ENCODE measurements at regions not wholly inside any gene's neighbourhood (a gene's known extent, or its start where the extent isn't known, plus 50 kb on each side); places are given as distances from the start of the nearest gene placed in this dataset.

DNA sequence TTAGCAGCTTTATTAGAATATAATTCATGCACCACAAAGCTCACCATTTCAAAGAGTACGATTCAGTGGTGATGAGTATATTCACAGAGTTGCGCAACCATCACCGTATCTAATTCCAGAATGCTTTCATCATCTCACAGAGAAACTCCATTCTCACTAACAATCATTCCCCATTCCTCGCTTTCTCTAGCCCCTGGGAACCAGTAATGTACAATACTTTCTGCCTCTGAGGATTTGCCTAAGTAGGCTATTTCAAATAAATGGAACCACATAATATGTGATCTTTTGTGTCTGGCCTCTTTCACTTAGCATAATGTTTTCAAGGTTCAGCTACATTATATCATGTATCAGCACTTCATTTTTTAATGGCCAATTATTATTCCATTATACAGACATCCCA, 145.1 kb upstream of the ADAMTS16 start:
- no peak for ATAC-seq (ENCODE audit: insufficient number of reproducible peaks, low FRiP score, low read depth)
- H3K27ac ChIP-seq: no peak overlapping the region

DNA sequence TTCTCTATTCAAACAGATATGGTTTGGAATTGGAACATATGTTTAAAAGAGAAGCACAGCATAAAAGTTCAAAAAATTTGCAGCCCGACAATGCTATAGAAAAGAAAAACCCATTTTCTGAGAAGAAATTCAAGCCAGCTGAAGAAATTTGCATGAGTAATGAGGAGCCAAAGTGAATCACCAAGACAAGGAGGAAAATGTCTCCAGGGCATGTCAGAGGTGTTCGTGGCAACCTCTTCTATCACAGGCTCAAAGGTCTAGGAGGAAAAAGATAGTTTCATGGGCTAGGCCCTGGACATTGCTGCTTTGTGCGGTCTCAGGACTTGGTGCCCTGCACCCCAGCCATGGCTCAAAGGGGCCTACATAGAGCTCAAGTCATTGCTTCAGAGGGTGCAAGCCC, 134.8 kb upstream of the ADAMTS16 start:
- H3K9me3 ChIP-seq: no peaks in the 10 kb centered on the region
- H3K4me3 ChIP-seq: no peak overlapping the region
- TF ChIP-seq, protein P1, sequence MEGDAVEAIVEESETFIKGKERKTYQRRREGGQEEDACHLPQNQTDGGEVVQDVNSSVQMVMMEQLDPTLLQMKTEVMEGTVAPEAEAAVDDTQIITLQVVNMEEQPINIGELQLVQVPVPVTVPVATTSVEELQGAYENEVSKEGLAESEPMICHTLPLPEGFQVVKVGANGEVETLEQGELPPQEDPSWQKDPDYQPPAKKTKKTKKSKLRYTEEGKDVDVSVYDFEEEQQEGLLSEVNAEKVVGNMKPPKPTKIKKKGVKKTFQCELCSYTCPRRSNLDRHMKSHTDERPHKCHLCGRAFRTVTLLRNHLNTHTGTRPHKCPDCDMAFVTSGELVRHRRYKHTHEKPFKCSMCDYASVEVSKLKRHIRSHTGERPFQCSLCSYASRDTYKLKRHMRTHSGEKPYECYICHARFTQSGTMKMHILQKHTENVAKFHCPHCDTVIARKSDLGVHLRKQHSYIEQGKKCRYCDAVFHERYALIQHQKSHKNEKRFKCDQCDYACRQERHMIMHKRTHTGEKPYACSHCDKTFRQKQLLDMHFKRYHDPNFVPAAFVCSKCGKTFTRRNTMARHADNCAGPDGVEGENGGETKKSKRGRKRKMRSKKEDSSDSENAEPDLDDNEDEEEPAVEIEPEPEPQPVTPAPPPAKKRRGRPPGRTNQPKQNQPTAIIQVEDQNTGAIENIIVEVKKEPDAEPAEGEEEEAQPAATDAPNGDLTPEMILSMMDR (IDR thresholded peaks at IDR 0.05): no peak
- H3K36me3 ChIP-seq: no peaks in the 10 kb centered on the region
- ATAC-seq (ENCODE audit: insufficient number of reproducible peaks, low FRiP score, low read depth) (no peak), DNase-seq (ENCODE audit: low spot score) (no peak)
- H3K27me3 ChIP-seq (replicated peaks; ENCODE audit: insufficient read depth): no peaks in the 10 kb centered on the region
- H3K4me1 ChIP-seq (ENCODE audit: control insufficient read depth in 1 of 2, low read depth in 2 of 2): no peaks in the 10 kb centered on the region
- H3K27ac ChIP-seq: no peak overlapping the region

More for the DNA sequence above, 145.1 kb upstream of the ADAMTS16 start:
- TF ChIP-seq, protein P1 (IDR thresholded peaks at IDR 0.05): no peak
- Histone ChIP-seq H3K27me3 (replicated peaks; ENCODE audit: insufficient read depth) (no peaks in the 10 kb centered on the region), H3K9me3 (no peaks in the 10 kb centered on the region), H3K36me3 (no peaks in the 10 kb centered on the region), H3K4me1 (ENCODE audit: control insufficient read depth in 1 of 2, low read depth in 2 of 2) (no peaks in the 10 kb centered on the region), H3K4me3 (no peak overlapping the region)
- DNase-seq (ENCODE audit: low spot score): no peak

DNA sequence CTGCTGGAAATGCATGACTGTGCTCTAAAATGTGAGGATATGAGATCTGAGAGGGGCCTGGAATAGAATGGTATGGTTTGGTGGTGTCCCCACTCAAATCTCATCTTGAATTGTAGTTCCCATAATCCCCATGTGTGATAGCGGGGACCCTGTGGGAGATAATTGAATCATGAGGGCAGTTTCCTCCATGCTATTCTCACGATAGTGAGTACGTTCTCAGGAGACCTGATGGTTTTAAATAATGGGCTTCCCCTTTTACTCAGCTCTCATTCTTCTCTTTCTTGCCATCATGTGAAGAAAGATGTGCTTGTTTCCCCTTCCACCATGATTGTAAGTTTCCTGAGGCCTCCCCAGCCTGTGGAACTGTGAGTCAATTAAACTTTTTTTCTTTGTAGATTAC, 133.6 kb upstream of the ADAMTS16 start:
- Histone ChIP-seq H3K36me3 (no peaks in the 10 kb centered on the region), H3K27ac (no peak overlapping the region), H3K9me3 (no peaks in the 10 kb centered on the region), H3K27me3 (replicated peaks; ENCODE audit: insufficient read depth) (no peaks in the 10 kb centered on the region), H3K4me3 (no peak overlapping the region), H3K4me1 (ENCODE audit: control insufficient read depth in 1 of 2, low read depth in 2 of 2) (no peaks in the 10 kb centered on the region)
- TF ChIP-seq, protein P1 (IDR thresholded peaks at IDR 0.05): no peak
- DNase-seq (ENCODE audit: low spot score) (no peak), ATAC-seq (ENCODE audit: insufficient number of reproducible peaks, low FRiP score, low read depth) (no peak)

DNA sequence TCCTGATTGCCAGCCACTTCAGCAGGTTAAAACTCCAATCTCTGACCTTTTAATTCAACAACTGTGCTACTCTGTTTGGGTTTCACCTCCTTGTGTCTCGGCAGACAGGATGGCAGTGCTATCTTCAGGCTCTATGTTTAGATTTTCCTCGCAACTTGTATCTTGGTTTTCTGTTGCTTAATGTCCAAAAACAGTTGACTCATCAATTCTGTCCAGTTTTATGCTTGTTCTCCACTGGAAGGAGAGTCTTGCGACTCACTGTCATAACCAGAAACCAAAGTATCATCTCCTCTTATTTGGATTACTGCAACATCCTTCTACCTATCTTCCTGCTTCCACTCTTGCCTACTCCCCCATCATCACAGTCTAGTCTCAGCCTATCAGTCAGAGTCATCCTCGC, 130.9 kb upstream of the ADAMTS16 start:
- Histone ChIP-seq H3K27ac (no peak overlapping the region), H3K4me1 (ENCODE audit: control insufficient read depth in 1 of 2, low read depth in 2 of 2) (no peaks in the 10 kb centered on the region), H3K36me3 (no peaks in the 10 kb centered on the region), H3K27me3 (replicated peaks; ENCODE audit: insufficient read depth) (no peaks in the 10 kb centered on the region), H3K9me3 (no peaks in the 10 kb centered on the region), H3K4me3 (no peak overlapping the region)
- TF ChIP-seq, protein P1 (IDR thresholded peaks at IDR 0.05): no peak
- DNase-seq (ENCODE audit: low spot score) (no peak), ATAC-seq (ENCODE audit: insufficient number of reproducible peaks, low FRiP score, low read depth) (no peak)

DNA sequence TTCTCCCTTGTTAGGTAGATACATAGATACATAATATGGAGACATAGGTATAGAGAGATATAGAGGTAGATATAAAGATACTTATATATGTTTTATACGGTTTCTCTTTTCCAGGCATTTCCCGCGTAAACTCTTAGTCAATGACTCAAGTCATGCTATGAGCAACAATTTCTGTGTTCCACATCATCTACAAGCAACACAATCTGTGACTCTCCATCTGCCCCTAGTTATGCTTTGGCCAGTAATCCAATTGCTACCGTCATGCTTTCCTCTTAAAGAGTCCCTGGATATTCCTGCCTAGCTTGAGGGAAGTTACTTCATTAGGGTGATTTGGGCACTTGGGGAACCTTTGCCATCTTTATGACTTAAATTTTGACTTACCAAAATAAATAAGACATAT, 129.0 kb upstream of the ADAMTS16 start:
- no peak overlapping the region for H3K27ac ChIP-seq
- no peaks in the 10 kb centered on the region for H3K27me3 ChIP-seq (replicated peaks; ENCODE audit: insufficient read depth)
- no peaks in the 10 kb centered on the region for H3K36me3 ChIP-seq
- TF ChIP-seq, protein P1 (IDR thresholded peaks at IDR 0.05): no peak
- H3K4me3 ChIP-seq: no peak overlapping the region
- H3K4me1 ChIP-seq (ENCODE audit: control insufficient read depth in 1 of 2, low read depth in 2 of 2): no peaks in the 10 kb centered on the region
- no peaks in the 10 kb centered on the region for H3K9me3 ChIP-seq
- DNase-seq (ENCODE audit: low spot score) (no peak), ATAC-seq (ENCODE audit: insufficient number of reproducible peaks, low FRiP score, low read depth) (no peak)

All from thoracic aorta (tissue), 2 donors.